A549 (cell line): ENCODE measurements at regions not wholly inside any gene's neighbourhood (a gene's known extent, or its start where the extent isn't known, plus 50 kb on each side); places are given as distances from the start of the nearest gene placed in this dataset.
A peak's percentile ranks its signal among the peaks of the same experiment; 100 is the strongest.

Source experiments
- ATAC-seq, 2 experiments: fragments of 200-7000 bp in 1 of 2; fragments of >200 bp in 1 of 2; cut with Nextera tagmentation in 1 of 2; cut with Tn5 transposase in 1 of 2; 3 replicates each; pipeline versions ENCODE4 v1.8.0 to v1.9.1; 2018 to 2020; ENCODE audit warnings: mild to moderate bottlenecking in 1 of 2, moderate library complexity in 1 of 2
- CTCF ChIA-PET: fragments of 300-600 bp; sonication (Branson Sonifier 250); formaldehyde crosslinking; extraction: SDS; loops from one replicate; lab custom pipeline; 2021; ENCODE audit warnings: antibody characterized with exemption, inconsistent platforms; lab: Yijun Ruan, JAX
- POLR2A ChIA-PET: fragments of 350-600 bp; formaldehyde crosslinking; extraction: SDS; loops from one replicate; lab custom pipeline; 2021; ENCODE audit warnings: antibody characterized with exemption, inconsistent platforms; lab: Yijun Ruan, JAX
- DNase-seq, 2 experiments: peaks; one replicate each; pipeline versions ENCODE4 v3.0.0 to v3.0.0-alpha.2; 2011 to 2016; ENCODE audit warnings: low read depth in 1 of 2, low spot score in 1 of 2
- FAIRE-seq: peaks from 2 replicates; lab custom pipeline; 2011; peaks lifted over from hg19 to GRCh38; lab: Jason Lieb, UNC
- H3K27ac ChIP-seq, 2 experiments: fragments of >200 bp; sonication (Bioruptor Twin); formaldehyde crosslinking; 3 replicates each; pipeline ENCODE4 v1.5.1; 2016 to 2017
- H3K4me1 ChIP-seq: fragments of >200 bp; sonication (Bioruptor Twin); formaldehyde crosslinking; 3 replicates; pipeline ENCODE4 v1.6.1; 2016
- H3K4me2 ChIP-seq: fragments of >200 bp; sonication (Bioruptor Twin); formaldehyde crosslinking; 3 replicates; pipeline ENCODE4 v1.6.1; 2016
- H3K4me3 ChIP-seq: fragments of >200 bp; sonication (Bioruptor Twin); formaldehyde crosslinking; 3 replicates; pipeline ENCODE4 v1.5.1; 2016
- H3K9me3 ChIP-seq: fragments of >200 bp; sonication (Bioruptor Twin); formaldehyde crosslinking; 3 replicates; pipeline ENCODE4 v1.6.1; 2016
- CBX2 ChIP-seq: fragments of 200-600 bp; sonication (generic); IDR thresholded peaks from 2 replicates; pipeline ENCODE4 v1.6.1; 2016; ENCODE audit warnings: low read depth, mild to moderate bottlenecking, borderline replicate concordance
- CBX8 ChIP-seq: fragments of 200-600 bp; sonication (generic); IDR thresholded peaks from 2 replicates; pipeline ENCODE4 v1.6.1; 2016
- CTCF ChIP-seq: fragments of >200 bp; sonication (Bioruptor Twin); formaldehyde crosslinking; IDR thresholded peaks from 3 replicates; pipeline ENCODE4 v1.5.1; 2016
- EHF ChIP-seq: fragments of 250-450 bp; sonication (Bioruptor Pico); IDR thresholded peaks from 2 replicates; pipeline ENCODE4 v1.5.0; 2020; ENCODE audit warnings: mild to moderate bottlenecking
- FOSL2 ChIP-seq, 2 experiments: fragments of 450-650 bp in 1 of 2; fragments of >200 bp in 1 of 2; sonication (Bioruptor Twin) in 1 of 2; formaldehyde crosslinking; IDR thresholded peaks; 2 replicates each; pipeline versions ENCODE4 v1.5.0 to v1.6.1; 2016 to 2020; ENCODE audit warnings: mild to moderate bottlenecking in 1 of 2, moderate library complexity in 1 of 2
- FOXS1 ChIP-seq: fragments of 250-450 bp; sonication (Bioruptor Pico); IDR thresholded peaks from 2 replicates; pipeline ENCODE4 v1.5.0; 2020; ENCODE audit warnings: mild to moderate bottlenecking, moderate library complexity
- JUN ChIP-seq, 2 experiments: fragments of >200 bp; sonication (Bioruptor Twin); formaldehyde crosslinking; IDR thresholded peaks; 2 replicates in 1 of 2; 3 replicates in 1 of 2; pipeline ENCODE4 v1.6.1; 2016 to 2017
- JUNB ChIP-seq: fragments of >200 bp; sonication (Bioruptor Twin); formaldehyde crosslinking; IDR thresholded peaks from 2 replicates; pipeline ENCODE4 v1.6.1; 2016
- KDM5A ChIP-seq: fragments of 200-600 bp; sonication (generic); IDR thresholded peaks from 2 replicates; pipeline ENCODE4 v1.6.1; 2016; ENCODE audit warnings: antibody characterized with exemption, mild to moderate bottlenecking
- MAFK ChIP-seq: fragments of 450-650 bp; IDR thresholded peaks from 2 replicates; pipeline ENCODE4 v1.6.1; 2014; ENCODE audit not compliant: partially characterized antibody
- NPAS2 ChIP-seq: fragments of 250-450 bp; sonication (Bioruptor Pico); IDR thresholded peaks from 2 replicates; pipeline ENCODE4 v1.8.0; 2022; ENCODE audit warnings: mild to moderate bottlenecking, moderate library complexity, borderline replicate concordance
- RAD21 ChIP-seq, 2 experiments: fragments of >200 bp in 1 of 2; sonication (Bioruptor Twin) in 1 of 2; formaldehyde crosslinking in 1 of 2; IDR thresholded peaks in 1 of 2; conservative IDR thresholded peaks in 1 of 2; 2 replicates in 1 of 2; 3 replicates in 1 of 2; pipeline ENCODE4 v1.6.1; 2012 to 2018; ENCODE audit warnings: inconsistent platforms in 1 of 2
- RCOR1 ChIP-seq: fragments of 150-350 bp; IDR thresholded peaks from 2 replicates; pipeline ENCODE4 v1.6.1; 2014; ENCODE audit warnings: antibody characterized with exemption, low read length, low read depth
- ZFP36 ChIP-seq: fragments of 450-650 bp; IDR thresholded peaks from 2 replicates; pipeline ENCODE4 v1.6.1; 2014; ENCODE audit warnings: borderline replicate concordance; ENCODE audit not compliant: partially characterized antibody
- ZNF302 ChIP-seq: fragments of 250-450 bp; sonication (Bioruptor Pico); IDR thresholded peaks from 2 replicates; pipeline ENCODE4 v1.9.0; 2021; ENCODE audit warnings: inconsistent platforms, mild to moderate bottlenecking, moderate library complexity
- WGBS: methylation state at CpG from one replicate; pipeline ENCODE4 v1.1.6; 2017; ENCODE audit errors: missing lambda C conversion rate; 5-methylcytosine and 5-hydroxymethylcytosine counted together
- TF ChIP-seq, protein P1 (sequence below): fragments of 250-450 bp; sonication (Bioruptor Pico); IDR thresholded peaks from 2 replicates; pipeline ENCODE4 v1.5.0; 2021; ENCODE audit warnings: mild to moderate bottlenecking, moderate library complexity, borderline replicate concordance
- TF ChIP-seq, protein P2 (sequence below): IDR thresholded peaks from 2 replicates; pipeline ENCODE4 v1.6.1; 2012

- peak overlapping the region in 1 of 2 experiments; percentile 27; a peak in 1 of 6 replicates for H3K27ac ChIP-seq
- ATAC-seq = no peak
- no peak overlapping the region for H3K4me3 ChIP-seq
- H3K4me1 ChIP-seq = peaks cover 10% of the 10 kb centered on the region; the same call in 2 of the 3 replicates
- FAIRE-seq = no peak
- no peak for DNase-seq
- CTCF ChIA-PET = interaction anchor here (1.3 kb wide), 1 partner anchor 15 kb away, joined by 3 read pairs; no protein-coding TSS in a partner anchor
- H3K4me2 ChIP-seq = no peak overlapping the region
- H3K9me3 ChIP-seq = peaks cover 10% of the 10 kb centered on the region; the same call in 2 of the 3 replicates
- TF ChIP-seq FOSL2 (IDR thresholded peaks at IDR 0.05) (no peak), FOSL2 (CRISPR knock-in tag; IDR thresholded peaks at IDR 0.05) (peak; percentile 58), JUNB (no peak)
- 79% methylated on average over 5 of the region's 5 CpGs for WGBS
- POLR2A ChIA-PET = no interaction called here
Observed at GRCh38 chr11:28649922-28650321, 541.7 kb downstream of the METTL15 start.

DNA sequence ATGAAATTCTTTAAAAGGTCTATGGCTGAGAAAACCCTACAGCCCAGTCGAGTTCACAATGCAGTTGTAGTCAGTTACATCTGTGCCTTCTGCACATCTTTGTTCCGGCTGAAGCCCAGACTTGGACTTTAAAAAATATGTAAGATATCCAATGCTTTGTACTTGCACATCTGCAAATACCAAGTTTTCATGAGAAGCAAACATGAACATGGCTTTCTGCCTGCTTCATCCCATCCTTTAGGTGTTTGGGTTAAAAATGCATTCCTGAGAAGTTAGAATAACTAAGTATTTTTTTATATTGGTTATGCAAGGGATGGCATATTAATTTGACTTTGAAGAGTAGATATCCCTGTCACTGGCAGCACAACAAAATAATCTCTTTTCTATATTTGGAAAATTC, 528.4 kb downstream of the METTL15 start:
- POLR2A ChIA-PET = no interaction called here
- ATAC-seq (no peak), FAIRE-seq (no peak), DNase-seq (no peak)
- 61% methylated on average over 2 of the region's 2 CpGs for WGBS
- H3K4me2 ChIP-seq = no peak overlapping the region
- no peak for TF ChIP-seq ZFP36
- TF ChIP-seq MAFK = no peak
- TF ChIP-seq EHF (CRISPR knock-in tag) = no peak
- no peak for TF ChIP-seq ZNF302
- TF ChIP-seq FOXS1 (CRISPR knock-in tag) = no peak
- TF ChIP-seq KDM5A = no peak
- H3K9me3 ChIP-seq = peaks cover 3% of the 10 kb centered on the region; the same call in 2 of the 3 replicates
- peaks cover 31% of the 10 kb centered on the region for H3K4me1 ChIP-seq
- CTCF ChIA-PET = no interaction called here
- H3K4me3 ChIP-seq = no peak overlapping the region
- H3K27ac ChIP-seq = peak overlapping the region in 1 of 2 experiments; percentile 68; a peak in 3 of 6 replicates

- POLR2A ChIA-PET = no interaction called here
- CTCF ChIA-PET = no interaction called here
Observed at GRCh38 chr11:28636033-28636432, 527.8 kb downstream of the METTL15 start.

More at GRCh38 chr11:28636033-28636432, 527.8 kb downstream of the METTL15 start:
- Histone ChIP-seq H3K4me3 (no peak overlapping the region), H3K9me3 (0 out of 3 replicates have a peak, but pooled peaks cover 3% of the 10 kb centered on the region), H3K4me1 (peaks cover 36% of the 10 kb centered on the region), H3K4me2 (no peak overlapping the region), H3K27ac (peak overlapping the region in 1 of 2 experiments; percentile 68; a peak in 3 of 6 replicates)
- DNase-seq (no peak), FAIRE-seq (no peak), ATAC-seq (no peak)
- no peak for TF ChIP-seq NPAS2 (CRISPR knock-in tag)
- no peak for TF ChIP-seq RCOR1
- TF ChIP-seq, protein P1, sequence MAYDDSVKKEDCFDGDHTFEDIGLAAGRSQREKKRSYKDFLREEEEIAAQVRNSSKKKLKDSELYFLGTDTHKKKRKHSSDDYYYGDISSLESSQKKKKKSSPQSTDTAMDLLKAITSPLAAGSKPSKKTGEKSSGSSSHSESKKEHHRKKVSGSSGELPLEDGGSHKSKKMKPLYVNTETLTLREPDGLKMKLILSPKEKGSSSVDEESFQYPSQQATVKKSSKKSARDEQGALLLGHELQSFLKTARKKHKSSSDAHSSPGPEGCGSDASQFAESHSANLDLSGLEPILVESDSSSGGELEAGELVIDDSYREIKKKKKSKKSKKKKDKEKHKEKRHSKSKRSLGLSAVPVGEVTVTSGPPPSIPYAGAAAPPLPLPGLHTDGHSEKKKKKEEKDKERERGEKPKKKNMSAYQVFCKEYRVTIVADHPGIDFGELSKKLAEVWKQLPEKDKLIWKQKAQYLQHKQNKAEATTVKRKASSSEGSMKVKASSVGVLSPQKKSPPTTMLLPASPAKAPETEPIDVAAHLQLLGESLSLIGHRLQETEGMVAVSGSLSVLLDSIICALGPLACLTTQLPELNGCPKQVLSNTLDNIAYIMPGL = no peak
- no peak for TF ChIP-seq JUNB
- no peak for TF ChIP-seq JUN (IDR thresholded peaks at IDR 0.05)
- TF ChIP-seq RAD21 (conservative IDR thresholded peaks at IDR 0.05 in 1 of 2, IDR thresholded peaks at IDR 0.05 in 1 of 2) = no peak
- TF ChIP-seq CTCF = no peak
- TF ChIP-seq CBX2 = no peak
- TF ChIP-seq, protein P2, sequence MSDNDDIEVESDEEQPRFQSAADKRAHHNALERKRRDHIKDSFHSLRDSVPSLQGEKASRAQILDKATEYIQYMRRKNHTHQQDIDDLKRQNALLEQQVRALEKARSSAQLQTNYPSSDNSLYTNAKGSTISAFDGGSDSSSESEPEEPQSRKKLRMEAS = no peak
- no peak for TF ChIP-seq CBX8
- 92% methylated on average over 3 of the region's 4 CpGs for WGBS
